ENCODE measurements at regions not wholly inside any gene's neighbourhood (a gene's known extent, or its start where the extent isn't known, plus 50 kb on each side); places are given as distances from the start of the nearest gene placed in this dataset. TPM values are rescaled to one million over a fixed set of nuclear protein-coding genes. Genes with fewer than 3 reads are reported as not detected.

DNA sequence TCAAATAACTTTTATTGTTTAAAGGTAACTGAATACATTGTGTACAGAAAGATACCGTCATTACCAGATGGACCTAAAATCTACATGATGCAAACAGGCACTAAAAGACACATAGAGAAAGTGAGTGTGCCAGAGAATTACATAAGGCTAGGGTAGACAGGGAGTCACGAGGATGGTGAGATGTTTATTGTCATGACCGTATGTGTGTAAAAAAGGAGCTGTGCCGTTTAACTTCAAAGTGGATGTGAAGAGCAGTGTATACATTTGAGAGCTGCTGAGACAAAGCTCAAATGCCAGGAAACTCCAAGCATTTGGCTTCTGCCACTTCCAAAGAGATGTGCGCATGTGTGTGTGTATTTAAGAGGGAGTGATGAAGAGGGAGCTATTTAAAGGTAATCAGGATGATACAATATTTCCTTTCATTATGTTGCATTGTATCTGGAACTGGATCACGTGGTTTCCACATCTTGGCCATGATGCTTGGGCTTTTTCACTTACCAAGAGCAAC is 51.4 kb upstream of the IGF1R start:
- peaks cover 5% of the 10 kb centered on the region for H3K27me3 ChIP-seq (ENCODE audit: control insufficient read depth, insufficient read depth, low read length)

DNA sequence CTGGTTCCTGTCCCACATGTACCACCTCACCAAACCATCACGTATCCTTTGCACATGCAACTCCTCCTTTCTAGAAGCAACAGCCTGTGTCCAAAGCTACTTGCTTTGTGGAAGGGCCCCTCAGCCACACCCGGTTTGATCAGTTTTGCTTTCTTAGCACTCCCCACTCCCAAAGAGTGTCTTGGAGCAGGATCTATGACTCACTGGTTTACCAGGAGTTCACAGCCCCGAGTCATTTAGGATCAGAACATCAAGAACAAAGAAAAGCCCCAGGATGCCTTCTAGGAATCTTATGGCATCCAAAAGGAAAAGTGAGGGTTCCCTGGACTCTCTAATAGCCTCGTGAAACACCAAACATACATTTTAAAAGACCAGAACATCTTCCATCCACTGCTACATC is 50.7 kb upstream of the IGF1R start:
- TF ChIP-seq, protein P1, sequence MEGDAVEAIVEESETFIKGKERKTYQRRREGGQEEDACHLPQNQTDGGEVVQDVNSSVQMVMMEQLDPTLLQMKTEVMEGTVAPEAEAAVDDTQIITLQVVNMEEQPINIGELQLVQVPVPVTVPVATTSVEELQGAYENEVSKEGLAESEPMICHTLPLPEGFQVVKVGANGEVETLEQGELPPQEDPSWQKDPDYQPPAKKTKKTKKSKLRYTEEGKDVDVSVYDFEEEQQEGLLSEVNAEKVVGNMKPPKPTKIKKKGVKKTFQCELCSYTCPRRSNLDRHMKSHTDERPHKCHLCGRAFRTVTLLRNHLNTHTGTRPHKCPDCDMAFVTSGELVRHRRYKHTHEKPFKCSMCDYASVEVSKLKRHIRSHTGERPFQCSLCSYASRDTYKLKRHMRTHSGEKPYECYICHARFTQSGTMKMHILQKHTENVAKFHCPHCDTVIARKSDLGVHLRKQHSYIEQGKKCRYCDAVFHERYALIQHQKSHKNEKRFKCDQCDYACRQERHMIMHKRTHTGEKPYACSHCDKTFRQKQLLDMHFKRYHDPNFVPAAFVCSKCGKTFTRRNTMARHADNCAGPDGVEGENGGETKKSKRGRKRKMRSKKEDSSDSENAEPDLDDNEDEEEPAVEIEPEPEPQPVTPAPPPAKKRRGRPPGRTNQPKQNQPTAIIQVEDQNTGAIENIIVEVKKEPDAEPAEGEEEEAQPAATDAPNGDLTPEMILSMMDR (IDR thresholded peaks at IDR 0.05; ENCODE audit: insufficient read depth, low read depth, low read length) = no peak
- POLR2A ChIA-PET = no interaction called here
- Histone ChIP-seq H3K4me3 (ENCODE audit: low read depth, low read length) (no peak overlapping the region), H3K36me3 (ENCODE audit: control insufficient read depth, insufficient read depth, low read length) (no peaks in the 10 kb centered on the region), H3K27me3 (ENCODE audit: control insufficient read depth, insufficient read depth, low read length) (peaks cover 5% of the 10 kb centered on the region)
- DNase-seq (ENCODE audit: low read depth) = no peak
- CTCF ChIA-PET = no interaction called here

More for the DNA sequence above, 51.4 kb upstream of the IGF1R start:
- TF ChIP-seq, protein P1 (IDR thresholded peaks at IDR 0.05; ENCODE audit: insufficient read depth, low read depth, low read length) = no peak
- no peak for DNase-seq (ENCODE audit: low read depth)
- POLR2A ChIA-PET = no interaction called here
- no peaks in the 10 kb centered on the region for H3K36me3 ChIP-seq (ENCODE audit: control insufficient read depth, insufficient read depth, low read length)
- CTCF ChIA-PET = no interaction called here
- H3K4me3 ChIP-seq (ENCODE audit: low read depth, low read length) = no peak overlapping the region

Small RNAs in the stretch of these regions (small RNA-seq; reads per million reads assigned to genes)
- gene AC022523.2 (ENCODE audit: insufficient read length, low read depth, low replicate concordance) (not detected), gene RF00026 (ENCODE audit: insufficient read length, low read depth, low replicate concordance) (not detected), gene RNU6-1186P (ENCODE audit: insufficient read length, low read depth, low replicate concordance) (not detected)
